MCF 10A (cell line): ENCODE measurements at regions not wholly inside any gene's neighbourhood (a gene's known extent, or its start where the extent isn't known, plus 50 kb on each side); places are given as distances from the start of the nearest gene placed in this dataset.

Experiments
- BruUV-seq: library from RNA; stranded (reverse); fragments of 400-500 nt; replicated peaks from 2 replicates; lab custom pipeline; 2021; lab: Mats Ljungman, UMichigan
- CTCF ChIA-PET: fragments of 300-600 bp; sonication (Branson Sonifier 250); formaldehyde crosslinking; extraction: SDS; loops from one replicate; lab custom pipeline; 2021; ENCODE audit warnings: antibody characterized with exemption, inconsistent platforms; lab: Yijun Ruan, JAX
- POLR2A ChIA-PET: fragments of 300-600, 350-650 bp; sonication (Branson Sonifier 250); formaldehyde crosslinking; extraction: SDS; loops from one replicate; lab custom pipeline; 2020; ENCODE audit warnings: antibody characterized with exemption, inconsistent platforms; lab: Yijun Ruan, JAX
- DNase-seq: peaks from one replicate; pipeline ENCODE4 v3.0.0-alpha.2; 2018; ENCODE audit not compliant: unreplicated experiment
- H3K27ac Mint-ChIP-seq: one replicate; pipeline ENCODE4 v1.8.0; 2022; ENCODE audit warnings: mild to moderate bottlenecking, low read depth, mixed read lengths; ENCODE audit not compliant: unreplicated experiment
- H3K27me3 Mint-ChIP-seq: one replicate; pipeline ENCODE4 v1.8.0; 2022; ENCODE audit warnings: mixed read lengths; ENCODE audit not compliant: insufficient read depth, unreplicated experiment
- H3K36me3 Mint-ChIP-seq: one replicate; pipeline ENCODE4 v1.8.0; 2022; ENCODE audit warnings: mild to moderate bottlenecking, moderate library complexity, mixed read lengths; ENCODE audit not compliant: insufficient read depth, unreplicated experiment
- H3K4me1 Mint-ChIP-seq: one replicate; pipeline ENCODE4 v1.8.0; 2022; ENCODE audit warnings: mixed read lengths; ENCODE audit not compliant: insufficient read depth, unreplicated experiment
- H3K4me3 Mint-ChIP-seq: one replicate; pipeline ENCODE4 v1.8.0; 2022; ENCODE audit warnings: mild to moderate bottlenecking, moderate library complexity, mixed read lengths; ENCODE audit not compliant: unreplicated experiment
- H3K9me3 Mint-ChIP-seq: one replicate; pipeline ENCODE4 v1.8.0; 2022; ENCODE audit warnings: mixed read lengths; ENCODE audit not compliant: unreplicated experiment
- CTCF ChIP-seq: fragments of 200-600 bp; IDR thresholded peaks from one replicate; pipeline ENCODE4 v1.8.0; 2022; ENCODE audit warnings: antibody characterized with exemption, mild to moderate bottlenecking; ENCODE audit not compliant: unreplicated experiment
- intact Hi-C: fragments of 100-400 bp; cut with micrococcal nuclease; formaldehyde crosslinking; loops from 2 replicates; pipeline ENCODE4 v1.14.1; 2022

- intact Hi-C loops, result no loop called here
- H3K36me3 Mint-ChIP-seq, result no peaks in the 10 kb centered on the region
- DNase-seq, result no peak
- CTCF ChIA-PET, result no interaction called here
- no TSS peak for BruUV-seq
- no peaks in the 10 kb centered on the region for H3K27me3 Mint-ChIP-seq
- no peaks in the 10 kb centered on the region for H3K9me3 Mint-ChIP-seq
- no peak overlapping the region for H3K27ac Mint-ChIP-seq
- POLR2A ChIA-PET, result no interaction called here
- peaks cover 11% of the 10 kb centered on the region for H3K4me1 Mint-ChIP-seq
- no peak overlapping the region for H3K4me3 Mint-ChIP-seq
- TF ChIP-seq CTCF, result no peak
Measured at GRCh38 chr2:106708209-106708608, 177.8 kb downstream of the ST6GAL2 start.

GRCh38 chr2:106709229-106709628 lies 176.7 kb downstream of the ST6GAL2 start:
- no TSS peak for BruUV-seq
- Mint-ChIP-seq H3K27me3 (no peaks in the 10 kb centered on the region), H3K27ac (no peak overlapping the region), H3K4me3 (no peak overlapping the region), H3K9me3 (no peaks in the 10 kb centered on the region), H3K36me3 (no peaks in the 10 kb centered on the region), H3K4me1 (peaks cover 11% of the 10 kb centered on the region)
- intact Hi-C loops, result no loop called here
- ChIA-PET POLR2A (no interaction called here), CTCF (no interaction called here)
- no peak for DNase-seq
- no peak for TF ChIP-seq CTCF

GRCh38 chr2:106719222-106719621 lies 166.7 kb downstream of the ST6GAL2 start:
- H3K4me1 Mint-ChIP-seq, result no peaks in the 10 kb centered on the region
- no TSS peak for BruUV-seq
- peaks cover 10% of the 10 kb centered on the region for H3K27me3 Mint-ChIP-seq

GRCh38 chr2:106720026-106720425 lies 165.9 kb downstream of the ST6GAL2 start:
- POLR2A ChIA-PET, result interaction anchor here (0.8 kb wide), 1 partner anchor 10 kb away, joined by 3 read pairs; no protein-coding TSS in a partner anchor
- no peak for DNase-seq
- H3K4me1 Mint-ChIP-seq, result no peaks in the 10 kb centered on the region
- peaks cover 10% of the 10 kb centered on the region for H3K27me3 Mint-ChIP-seq
- peaks cover 15% of the 10 kb centered on the region for H3K9me3 Mint-ChIP-seq
- intact Hi-C loops, result no loop called here
- no peak for TF ChIP-seq CTCF
- H3K36me3 Mint-ChIP-seq, result no peaks in the 10 kb centered on the region
- H3K27ac Mint-ChIP-seq, result no peak overlapping the region
- no TSS peak for BruUV-seq
- no peak overlapping the region for H3K4me3 Mint-ChIP-seq
- CTCF ChIA-PET, result no interaction called here

More at GRCh38 chr2:106719222-106719621, 166.7 kb downstream of the ST6GAL2 start:
- no peak for DNase-seq
- Mint-ChIP-seq H3K9me3 (peaks cover 15% of the 10 kb centered on the region), H3K36me3 (no peaks in the 10 kb centered on the region), H3K27ac (no peak overlapping the region), H3K4me3 (no peak overlapping the region)
- no peak for TF ChIP-seq CTCF
- POLR2A ChIA-PET, result interaction anchor here (0.8 kb wide), 1 partner anchor 9 kb away, joined by 3 read pairs; no protein-coding TSS in a partner anchor
- intact Hi-C loops, result no loop called here
- CTCF ChIA-PET, result no interaction called here
